ENCODE measurements at regions not wholly inside any gene's neighbourhood (a gene's known extent, or its start where the extent isn't known, plus 50 kb on each side); places are given as distances from the start of the nearest gene placed in this dataset.

GRCh38 chr2:88265352-88266303 is 95.5 kb downstream of the THNSL2 start:
- TF ChIP-seq CTCF (conservative IDR thresholded peaks at IDR 0.05; ENCODE audit: low read depth, low read length) (no peak), POLR2A (IDR thresholded peaks at IDR 0.05; ENCODE audit: low read depth, low read length) (no peak), MAFK (IDR thresholded peaks at IDR 0.05; ENCODE audit: low read depth, low read length) (no peak), FOS (IDR thresholded peaks at IDR 0.05; ENCODE audit: low read depth, low read length) (no peak), RCOR1 (IDR thresholded peaks at IDR 0.05; ENCODE audit: insufficient replicate concordance, low read length) (no peak)
